ENCODE measurements at regions not wholly inside any gene's neighbourhood (a gene's known extent, or its start where the extent isn't known, plus 50 kb on each side); places are given as distances from the start of the nearest gene placed in this dataset.
"Not testable (repeated sequence)": the region's sequence is repeated elsewhere in the genome, so short reads cannot be mapped to it uniquely, and the experiment has no call there.

DNA sequence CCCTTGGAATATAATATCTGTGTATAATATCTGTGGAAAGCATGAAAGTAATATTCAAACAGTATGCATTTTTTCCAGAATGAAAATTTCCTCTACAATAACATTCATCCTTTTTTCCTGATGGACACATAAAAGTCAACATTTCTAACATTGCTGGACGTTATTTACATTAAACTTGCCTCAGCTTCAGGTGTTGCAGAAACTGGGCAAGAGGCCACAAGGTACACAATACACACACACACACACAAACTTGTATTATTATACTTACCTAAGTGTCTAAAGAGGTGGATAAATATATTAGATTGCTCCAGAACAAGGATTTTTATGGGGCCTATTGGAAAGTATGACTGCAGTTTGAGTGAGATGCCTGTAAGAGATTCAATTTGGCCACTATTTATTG is 1460.2 kb downstream of the FOXD4L5 start:
- not testable (repeated sequence) for TF ChIP-seq POLR2A (IDR thresholded peaks at IDR 0.05; ENCODE audit: borderline replicate concordance, extremely low read depth, insufficient read depth, insufficient read length); CEBPB (IDR thresholded peaks at IDR 0.05; ENCODE audit: low read depth); ZFX (IDR thresholded peaks at IDR 0.05); CTCF (IDR thresholded peaks at IDR 0.05 in 2 of 3, conservative IDR thresholded peaks at IDR 0.05 in 1 of 3; ENCODE audit: borderline replicate concordance in 1 of 3, insufficient read depth in 1 of 3, low read depth in 2 of 3, low read length in 2 of 3); EZH2 (IDR thresholded peaks at IDR 0.05); ATF3 (IDR thresholded peaks at IDR 0.05); ZBTB33 (IDR thresholded peaks at IDR 0.05; ENCODE audit: extremely low read depth, insufficient replicate concordance, low read length); POLR2AphosphoS5 (IDR thresholded peaks at IDR 0.05; ENCODE audit: low read depth, low read length)
- TF ChIP-seq, protein P1, sequence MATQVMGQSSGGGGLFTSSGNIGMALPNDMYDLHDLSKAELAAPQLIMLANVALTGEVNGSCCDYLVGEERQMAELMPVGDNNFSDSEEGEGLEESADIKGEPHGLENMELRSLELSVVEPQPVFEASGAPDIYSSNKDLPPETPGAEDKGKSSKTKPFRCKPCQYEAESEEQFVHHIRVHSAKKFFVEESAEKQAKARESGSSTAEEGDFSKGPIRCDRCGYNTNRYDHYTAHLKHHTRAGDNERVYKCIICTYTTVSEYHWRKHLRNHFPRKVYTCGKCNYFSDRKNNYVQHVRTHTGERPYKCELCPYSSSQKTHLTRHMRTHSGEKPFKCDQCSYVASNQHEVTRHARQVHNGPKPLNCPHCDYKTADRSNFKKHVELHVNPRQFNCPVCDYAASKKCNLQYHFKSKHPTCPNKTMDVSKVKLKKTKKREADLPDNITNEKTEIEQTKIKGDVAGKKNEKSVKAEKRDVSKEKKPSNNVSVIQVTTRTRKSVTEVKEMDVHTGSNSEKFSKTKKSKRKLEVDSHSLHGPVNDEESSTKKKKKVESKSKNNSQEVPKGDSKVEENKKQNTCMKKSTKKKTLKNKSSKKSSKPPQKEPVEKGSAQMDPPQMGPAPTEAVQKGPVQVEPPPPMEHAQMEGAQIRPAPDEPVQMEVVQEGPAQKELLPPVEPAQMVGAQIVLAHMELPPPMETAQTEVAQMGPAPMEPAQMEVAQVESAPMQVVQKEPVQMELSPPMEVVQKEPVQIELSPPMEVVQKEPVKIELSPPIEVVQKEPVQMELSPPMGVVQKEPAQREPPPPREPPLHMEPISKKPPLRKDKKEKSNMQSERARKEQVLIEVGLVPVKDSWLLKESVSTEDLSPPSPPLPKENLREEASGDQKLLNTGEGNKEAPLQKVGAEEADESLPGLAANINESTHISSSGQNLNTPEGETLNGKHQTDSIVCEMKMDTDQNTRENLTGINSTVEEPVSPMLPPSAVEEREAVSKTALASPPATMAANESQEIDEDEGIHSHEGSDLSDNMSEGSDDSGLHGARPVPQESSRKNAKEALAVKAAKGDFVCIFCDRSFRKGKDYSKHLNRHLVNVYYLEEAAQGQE (IDR thresholded peaks at IDR 0.05; ENCODE audit: low read depth): not testable (repeated sequence)
